Left ventricle myocardium inferior (tissue), 1 donor: ENCODE measurements at regions not wholly inside any gene's neighbourhood (a gene's known extent, or its start where the extent isn't known, plus 50 kb on each side); places are given as distances from the start of the nearest gene placed in this dataset.

Experiments
- DNase-seq: peaks from one replicate; pipeline ENCODE4 v3.0.0-alpha.2; 2020
- H3K27ac ChIP-seq: fragments of 200-600 bp; replicated peaks from 2 replicates; pipeline ENCODE4 v1.8.0; 2021
- H3K27me3 ChIP-seq: fragments of 200-600 bp; 2 replicates; pipeline ENCODE4 v1.8.0; 2021; ENCODE audit warnings: low read depth
- H3K36me3 ChIP-seq: fragments of 200-600 bp; 2 replicates; pipeline ENCODE4 v1.8.0; 2021
- H3K4me1 ChIP-seq: fragments of 200-600 bp; 2 replicates; pipeline ENCODE4 v1.8.0; 2021
- H3K4me3 ChIP-seq: fragments of 200-600 bp; 2 replicates; pipeline ENCODE4 v1.8.0; 2021; ENCODE audit warnings: mild to moderate bottlenecking, moderate library complexity
- H3K9me3 ChIP-seq: fragments of 200-600 bp; replicated peaks from 2 replicates; pipeline ENCODE4 v1.8.0; 2021
- intact Hi-C: fragments of 100-400 bp; cut with micrococcal nuclease; formaldehyde crosslinking; loops from one replicate; pipeline ENCODE4 v1.11.0; 2022
- TF ChIP-seq, protein P1 (sequence below): fragments of 200-600 bp; IDR thresholded peaks from 2 replicates; pipeline ENCODE4 v1.8.0; 2021; ENCODE audit warnings: antibody characterized with exemption, mild to moderate bottlenecking, borderline replicate concordance
- donor health status: DM: no; HTN: yes; CAD: no; lungs with severe emphysema.

DNA sequence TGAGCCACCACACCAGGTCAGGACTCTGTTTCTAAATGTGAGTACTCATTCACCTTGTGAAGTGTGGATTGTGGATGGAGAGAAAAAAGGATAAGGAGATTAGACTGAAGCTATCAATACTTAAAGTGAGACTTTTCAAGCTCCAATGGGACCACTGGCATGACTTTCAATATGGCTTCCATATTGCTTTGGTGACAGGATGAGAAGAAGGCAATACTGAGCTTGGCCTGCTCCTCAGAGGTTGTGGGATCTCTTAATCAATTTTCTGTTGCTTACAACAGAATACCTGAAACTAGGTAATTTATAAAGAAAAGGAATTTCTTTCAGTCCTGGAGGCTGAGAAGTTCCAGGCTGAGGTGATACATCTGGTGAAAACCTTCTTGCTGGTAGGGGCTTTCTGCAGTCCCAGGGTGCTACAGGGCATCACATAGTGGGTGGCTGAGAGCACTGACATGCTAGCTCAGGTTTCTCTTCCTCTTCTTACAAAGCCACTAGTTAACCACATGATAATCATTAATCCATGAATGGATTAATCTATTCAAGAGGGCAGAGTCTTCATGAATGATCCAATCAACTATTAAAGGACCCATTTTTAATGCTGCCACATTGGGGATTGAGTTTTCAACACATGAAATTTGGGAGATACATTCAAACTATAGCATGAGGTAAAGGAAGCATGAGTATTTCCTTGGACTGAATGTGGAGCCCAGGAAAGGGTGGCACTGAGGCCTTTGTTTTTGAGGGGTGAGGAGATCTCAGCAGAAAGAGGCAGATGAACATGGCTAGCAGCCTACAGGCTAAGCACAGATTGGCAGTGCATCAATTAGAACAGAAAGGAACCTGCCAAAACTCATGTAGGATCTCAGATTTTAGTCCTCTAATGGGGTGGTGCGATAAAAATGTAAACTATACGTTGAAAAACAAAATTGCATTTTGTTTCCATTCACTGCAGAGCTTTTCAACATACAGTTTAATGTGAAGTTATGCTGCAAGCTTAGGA is 274.5 kb downstream of the PIK3C3 start:
- no peaks in the 10 kb centered on the region for H3K27me3 ChIP-seq
- TF ChIP-seq, protein P1, sequence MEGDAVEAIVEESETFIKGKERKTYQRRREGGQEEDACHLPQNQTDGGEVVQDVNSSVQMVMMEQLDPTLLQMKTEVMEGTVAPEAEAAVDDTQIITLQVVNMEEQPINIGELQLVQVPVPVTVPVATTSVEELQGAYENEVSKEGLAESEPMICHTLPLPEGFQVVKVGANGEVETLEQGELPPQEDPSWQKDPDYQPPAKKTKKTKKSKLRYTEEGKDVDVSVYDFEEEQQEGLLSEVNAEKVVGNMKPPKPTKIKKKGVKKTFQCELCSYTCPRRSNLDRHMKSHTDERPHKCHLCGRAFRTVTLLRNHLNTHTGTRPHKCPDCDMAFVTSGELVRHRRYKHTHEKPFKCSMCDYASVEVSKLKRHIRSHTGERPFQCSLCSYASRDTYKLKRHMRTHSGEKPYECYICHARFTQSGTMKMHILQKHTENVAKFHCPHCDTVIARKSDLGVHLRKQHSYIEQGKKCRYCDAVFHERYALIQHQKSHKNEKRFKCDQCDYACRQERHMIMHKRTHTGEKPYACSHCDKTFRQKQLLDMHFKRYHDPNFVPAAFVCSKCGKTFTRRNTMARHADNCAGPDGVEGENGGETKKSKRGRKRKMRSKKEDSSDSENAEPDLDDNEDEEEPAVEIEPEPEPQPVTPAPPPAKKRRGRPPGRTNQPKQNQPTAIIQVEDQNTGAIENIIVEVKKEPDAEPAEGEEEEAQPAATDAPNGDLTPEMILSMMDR, result no peak
- no peak overlapping the region for H3K4me3 ChIP-seq
- H3K4me1 ChIP-seq, result no peaks in the 10 kb centered on the region
- no peaks in the 10 kb centered on the region for H3K9me3 ChIP-seq
- DNase-seq, result no peak
- no peak overlapping the region for H3K27ac ChIP-seq
- no peaks in the 10 kb centered on the region for H3K36me3 ChIP-seq
- intact Hi-C loops, result no loop called here

DNA sequence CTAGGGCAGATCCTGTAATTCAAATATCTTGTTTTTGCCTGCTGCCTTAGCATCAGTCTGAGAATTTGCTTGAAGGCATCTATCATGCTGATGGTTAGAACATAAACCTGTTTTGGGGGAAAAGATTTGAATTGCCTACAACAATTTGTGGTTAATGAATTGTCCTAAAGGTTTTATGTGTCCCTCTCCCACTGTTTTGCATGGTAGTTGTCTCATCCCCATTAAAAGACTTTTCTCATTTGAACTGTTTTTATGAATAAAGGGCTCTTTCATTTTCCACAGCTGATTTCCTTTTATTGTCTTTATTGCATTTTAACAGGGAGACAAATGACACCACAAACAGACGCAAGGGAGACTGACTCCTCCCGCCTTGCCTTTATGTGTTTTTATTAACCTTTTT is 275.6 kb downstream of the PIK3C3 start:
- intact Hi-C loops, result no loop called here
- H3K27me3 ChIP-seq, result no peaks in the 10 kb centered on the region
- H3K4me3 ChIP-seq, result no peak overlapping the region
- TF ChIP-seq, protein P1, result no peak
- H3K36me3 ChIP-seq, result no peaks in the 10 kb centered on the region
- no peaks in the 10 kb centered on the region for H3K4me1 ChIP-seq
- H3K27ac ChIP-seq, result no peak overlapping the region
- H3K9me3 ChIP-seq, result no peaks in the 10 kb centered on the region
- no peak for DNase-seq

DNA sequence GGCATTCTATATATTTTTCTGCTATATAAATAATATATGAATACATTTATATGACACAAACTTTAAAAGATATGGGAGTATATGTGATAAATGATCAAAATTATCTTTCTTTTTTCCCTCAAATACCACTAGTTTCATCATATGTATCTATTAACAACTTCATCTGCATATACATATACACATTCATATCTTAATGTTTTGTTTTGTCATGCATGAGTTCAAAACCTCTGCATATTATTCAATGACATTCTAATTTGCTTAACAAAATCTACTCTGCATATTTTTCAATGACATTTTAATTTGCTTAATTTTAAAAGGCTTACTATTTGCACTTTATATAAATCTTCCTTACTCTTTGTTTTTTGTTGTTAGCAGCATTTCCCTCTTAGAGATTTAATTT is 276.2 kb downstream of the PIK3C3 start:
- no peaks in the 10 kb centered on the region for H3K27me3 ChIP-seq
- no peaks in the 10 kb centered on the region for H3K9me3 ChIP-seq
- DNase-seq, result no peak
- H3K4me1 ChIP-seq, result no peaks in the 10 kb centered on the region
- H3K36me3 ChIP-seq, result no peaks in the 10 kb centered on the region
- no peak overlapping the region for H3K27ac ChIP-seq
- intact Hi-C loops, result no loop called here
- TF ChIP-seq, protein P1, result no peak
- H3K4me3 ChIP-seq, result no peak overlapping the region

DNA sequence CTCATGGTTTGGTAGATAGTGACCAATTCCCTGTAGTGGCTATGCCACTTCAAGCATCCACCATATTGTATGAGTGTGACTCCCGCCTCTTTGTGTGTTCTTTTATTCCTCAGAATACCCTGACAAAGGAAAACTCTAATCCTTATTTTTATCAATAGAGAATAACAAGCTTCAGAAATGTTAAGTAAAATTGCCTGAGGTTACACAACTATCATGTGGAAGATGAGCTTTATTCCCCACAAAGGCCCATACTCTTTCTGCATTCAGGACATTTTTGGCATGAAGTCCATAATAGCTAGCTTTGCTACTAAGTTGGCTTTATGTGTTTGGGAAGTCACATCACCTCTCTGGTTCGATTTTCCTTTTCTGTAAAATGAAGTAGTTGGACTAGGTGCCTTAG is 276.8 kb downstream of the PIK3C3 start:
- intact Hi-C loops, result no loop called here
- no peak for DNase-seq
- no peaks in the 10 kb centered on the region for H3K36me3 ChIP-seq
- no peak overlapping the region for H3K4me3 ChIP-seq
- TF ChIP-seq, protein P1, result no peak
- H3K27ac ChIP-seq, result no peak overlapping the region
- H3K4me1 ChIP-seq, result no peaks in the 10 kb centered on the region
- H3K27me3 ChIP-seq, result no peaks in the 10 kb centered on the region
- H3K9me3 ChIP-seq, result no peaks in the 10 kb centered on the region

DNA sequence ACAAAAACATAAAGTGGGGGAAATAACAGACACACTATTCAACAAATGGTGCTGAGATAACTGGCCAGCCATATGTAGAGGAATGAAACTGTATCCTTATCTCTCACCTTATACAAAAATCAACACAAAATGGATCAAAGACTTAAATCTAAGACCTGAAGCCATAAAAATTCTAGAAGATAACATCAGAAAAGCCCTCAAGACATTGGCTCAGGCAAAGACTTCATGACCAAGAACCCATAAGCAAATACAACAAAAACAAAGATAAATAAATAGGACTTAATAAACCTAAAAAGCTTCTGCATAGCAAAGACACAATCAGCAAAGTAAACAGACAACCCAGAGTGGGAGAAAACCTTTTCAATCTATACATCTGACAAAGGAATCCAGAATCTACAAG is 278.9 kb downstream of the PIK3C3 start:
- Histone ChIP-seq H3K4me1 (no peaks in the 10 kb centered on the region), H3K27ac (no peak overlapping the region), H3K36me3 (no peaks in the 10 kb centered on the region), H3K9me3 (no peaks in the 10 kb centered on the region), H3K4me3 (no peak overlapping the region), H3K27me3 (no peaks in the 10 kb centered on the region)
- DNase-seq, result no peak
- intact Hi-C loops, result no loop called here
- TF ChIP-seq, protein P1, result no peak
